ENCODE measurements at regions not wholly inside any gene's neighbourhood (a gene's known extent, or its start where the extent isn't known, plus 50 kb on each side); places are given as distances from the start of the nearest gene placed in this dataset.

GRCh38 chr4:123291329-123291728 is 105.3 kb upstream of the SPRY1 start:
- Histone ChIP-seq H3K79me2 (ENCODE audit: control insufficient read depth, insufficient read depth, low read length) (no peaks in the 10 kb centered on the region), H3K27me3 (ENCODE audit: control insufficient read depth, extremely low read depth, insufficient read depth, low read length) (no peaks in the 10 kb centered on the region), H2AFZ (ENCODE audit: control insufficient read depth, low read length) (no peak overlapping the region), H3K9me3 (ENCODE audit: control insufficient read depth, low read depth, low read length) (no peaks in the 10 kb centered on the region), H3K4me2 (ENCODE audit: control insufficient read depth, extremely low read depth, insufficient read depth, low read depth, low read length) (no peak overlapping the region), H3K9me1 (ENCODE audit: control insufficient read depth, extremely low read depth, insufficient read depth, low read length) (no peaks in the 10 kb centered on the region), H3K36me3 (ENCODE audit: control insufficient read depth in 2 of 2, extremely low read depth in 1 of 2, insufficient read depth in 2 of 2, low read length in 2 of 2) (no peaks in the 10 kb centered on the region), H3K27ac (ENCODE audit: control insufficient read depth, insufficient read depth, low read length) (no peak overlapping the region), H3K4me3 (ENCODE audit: control insufficient read depth in 2 of 3, extremely low read depth in 1 of 3, insufficient read depth in 2 of 3, low read depth in 1 of 3, low read length in 3 of 3) (no peak overlapping the region), H3K9ac (ENCODE audit: control insufficient read depth, extremely low read depth, insufficient read depth, low read length) (no peak overlapping the region), H3K4me1 (ENCODE audit: control insufficient read depth, extremely low read depth, insufficient read depth, low read length) (no peaks in the 10 kb centered on the region), H4K20me1 (ENCODE audit: control insufficient read depth, extremely low read depth, insufficient read depth, low read length) (no peaks in the 10 kb centered on the region)
- no peak for DNase-seq (ENCODE audit: low read depth, low spot score)
- dilution Hi-C loops (cut with MboI; ENCODE audit: extremely low pct_ligation_motif_present, low sequenced_read_pairs): no loop called here
- TF ChIP-seq EZH2 (IDR thresholded peaks at IDR 0.05; ENCODE audit: low read length) (no peak), CTCF (optimal IDR thresholded peaks at IDR 0.05 in 1 of 3, IDR thresholded peaks at IDR 0.05 in 1 of 3, conservative IDR thresholded peaks at IDR 0.05 in 1 of 3; ENCODE audit: extremely low read depth in 1 of 3, insufficient read depth in 2 of 3, low read length in 3 of 3) (no peak)
- no peak for FAIRE-seq

- Histone ChIP-seq H3K9me1 (ENCODE audit: control insufficient read depth, extremely low read depth, insufficient read depth, low read length) (no peaks in the 10 kb centered on the region), H3K9ac (ENCODE audit: control insufficient read depth, extremely low read depth, insufficient read depth, low read length) (no peak overlapping the region), H3K27ac (ENCODE audit: control insufficient read depth, insufficient read depth, low read length) (no peak overlapping the region), H4K20me1 (ENCODE audit: control insufficient read depth, extremely low read depth, insufficient read depth, low read length) (no peaks in the 10 kb centered on the region), H3K4me3 (ENCODE audit: control insufficient read depth in 2 of 3, extremely low read depth in 1 of 3, insufficient read depth in 2 of 3, low read depth in 1 of 3, low read length in 3 of 3) (no peak overlapping the region), H3K27me3 (ENCODE audit: control insufficient read depth, extremely low read depth, insufficient read depth, low read length) (no peaks in the 10 kb centered on the region), H3K36me3 (ENCODE audit: control insufficient read depth in 2 of 2, extremely low read depth in 1 of 2, insufficient read depth in 2 of 2, low read length in 2 of 2) (no peaks in the 10 kb centered on the region), H3K79me2 (ENCODE audit: control insufficient read depth, insufficient read depth, low read length) (no peaks in the 10 kb centered on the region), H2AFZ (ENCODE audit: control insufficient read depth, low read length) (no peak overlapping the region), H3K4me1 (ENCODE audit: control insufficient read depth, extremely low read depth, insufficient read depth, low read length) (peaks cover 6% of the 10 kb centered on the region), H3K9me3 (ENCODE audit: control insufficient read depth, low read depth, low read length) (no peaks in the 10 kb centered on the region), H3K4me2 (ENCODE audit: control insufficient read depth, extremely low read depth, insufficient read depth, low read depth, low read length) (no peak overlapping the region)
- dilution Hi-C loops (cut with MboI; ENCODE audit: extremely low pct_ligation_motif_present, low sequenced_read_pairs): no loop called here
- no peak for TF ChIP-seq EZH2 (IDR thresholded peaks at IDR 0.05; ENCODE audit: low read length)
- no peak for TF ChIP-seq CTCF (optimal IDR thresholded peaks at IDR 0.05 in 1 of 3, IDR thresholded peaks at IDR 0.05 in 1 of 3, conservative IDR thresholded peaks at IDR 0.05 in 1 of 3; ENCODE audit: extremely low read depth in 1 of 3, insufficient read depth in 2 of 3, low read length in 3 of 3)
- DNase-seq (ENCODE audit: low read depth, low spot score) (no peak), FAIRE-seq (no peak)
Observed at GRCh38 chr4:123297836-123298235, 98.8 kb upstream of the SPRY1 start.

Data from keratinocyte (primary cell).